DMS153 (cell line): ENCODE measurements at regions not wholly inside any gene's neighbourhood (a gene's known extent, or its start where the extent isn't known, plus 50 kb on each side); places are given as distances from the start of the nearest gene placed in this dataset.

ENCODE experiments used
- DNase-seq: peaks from one replicate; lab custom pipeline; 2025; lab: John Stamatoyannopoulos, UW

DNA sequence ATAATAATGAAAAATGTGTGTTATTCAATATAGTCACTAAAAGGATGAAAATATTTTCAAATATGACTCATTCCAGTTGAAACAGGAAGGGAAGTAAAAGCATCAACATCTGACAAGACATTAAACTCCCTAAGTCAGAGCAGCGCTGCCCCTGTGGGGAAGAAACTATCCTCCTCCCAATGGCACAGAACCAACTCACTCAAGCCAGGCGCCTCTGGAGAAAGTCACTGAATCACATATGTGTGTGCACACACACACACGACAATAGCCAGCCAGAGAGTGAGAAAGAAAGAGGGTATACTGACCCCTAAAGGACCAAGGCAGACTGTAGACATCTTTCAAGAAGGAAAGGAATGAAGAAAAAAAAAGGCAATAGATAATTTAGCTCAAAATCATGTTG, 126.9 kb downstream of the SETD4 start:
- no peak for DNase-seq

DNA sequence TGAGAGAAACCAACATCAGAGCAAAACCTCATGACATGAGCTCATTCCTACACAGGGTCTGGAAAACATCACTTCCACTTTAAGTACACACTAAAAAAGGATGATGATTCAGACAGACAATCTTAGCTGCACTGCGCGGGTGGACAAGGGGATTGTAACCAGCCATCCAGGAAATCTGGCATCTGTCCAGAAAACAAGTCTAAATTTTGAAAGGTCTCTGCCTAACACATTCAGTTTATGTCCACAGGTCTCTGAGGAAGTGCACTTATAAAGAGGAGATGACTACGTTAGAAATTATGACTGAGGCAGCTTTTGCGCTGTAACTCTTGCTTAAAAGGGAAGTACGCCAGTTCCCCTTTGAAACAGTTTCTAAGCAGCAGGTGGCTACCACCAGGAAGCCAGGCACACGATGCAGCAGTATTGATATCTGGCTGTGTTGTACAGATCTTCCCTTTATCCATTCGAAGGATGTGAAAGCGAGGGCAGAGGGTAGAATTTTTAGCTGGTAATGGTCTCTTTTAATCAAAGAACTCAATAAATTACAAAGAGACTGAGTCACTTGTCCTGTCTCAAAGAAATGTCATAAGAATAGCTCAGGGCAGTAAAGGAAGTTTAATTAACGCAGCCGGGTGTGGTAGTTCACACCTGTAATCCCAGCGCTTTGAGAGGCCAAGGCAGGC, 128.0 kb downstream of the SETD4 start:
- peak; percentile 81 for DNase-seq

DNA sequence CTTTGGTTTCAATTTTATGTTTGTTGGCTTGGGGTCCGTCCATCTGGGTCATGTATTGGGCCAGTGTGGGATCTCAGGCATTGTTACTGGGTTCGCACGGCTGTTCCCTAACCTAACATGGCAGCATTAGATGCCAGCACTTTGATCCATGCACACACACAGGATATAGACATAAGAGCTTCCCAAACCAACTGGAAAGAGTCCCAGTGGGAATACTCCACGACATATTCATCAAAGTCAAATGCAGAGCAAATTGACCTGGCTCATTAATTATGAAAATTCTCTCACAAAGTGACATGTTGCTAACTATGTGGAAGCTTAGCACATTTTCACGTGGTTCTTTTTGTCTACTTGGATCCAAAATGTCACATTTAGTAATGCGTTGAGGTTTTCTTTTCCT, 130.4 kb downstream of the SETD4 start:
- DNase-seq: no peak

DNA sequence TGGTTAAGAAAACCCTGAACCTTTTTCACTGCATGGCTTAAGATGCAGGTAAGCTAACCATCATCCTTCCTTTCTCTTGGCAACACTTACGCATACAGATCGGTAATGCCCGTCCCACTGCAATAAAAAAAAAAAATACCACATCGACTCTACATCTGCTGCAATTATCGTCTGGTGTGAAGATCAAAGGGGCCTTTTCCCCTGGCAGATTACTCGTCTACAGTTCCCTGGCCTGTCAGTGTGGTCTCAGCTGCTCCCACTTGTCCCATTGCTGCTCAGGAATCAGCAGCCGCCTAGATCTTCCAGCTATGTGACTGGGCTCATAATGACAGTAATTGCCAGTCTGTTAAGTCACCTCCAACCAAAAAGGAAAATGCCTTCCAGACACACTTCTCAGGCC, 133.1 kb downstream of the SETD4 start:
- DNase-seq: no peak

DNA sequence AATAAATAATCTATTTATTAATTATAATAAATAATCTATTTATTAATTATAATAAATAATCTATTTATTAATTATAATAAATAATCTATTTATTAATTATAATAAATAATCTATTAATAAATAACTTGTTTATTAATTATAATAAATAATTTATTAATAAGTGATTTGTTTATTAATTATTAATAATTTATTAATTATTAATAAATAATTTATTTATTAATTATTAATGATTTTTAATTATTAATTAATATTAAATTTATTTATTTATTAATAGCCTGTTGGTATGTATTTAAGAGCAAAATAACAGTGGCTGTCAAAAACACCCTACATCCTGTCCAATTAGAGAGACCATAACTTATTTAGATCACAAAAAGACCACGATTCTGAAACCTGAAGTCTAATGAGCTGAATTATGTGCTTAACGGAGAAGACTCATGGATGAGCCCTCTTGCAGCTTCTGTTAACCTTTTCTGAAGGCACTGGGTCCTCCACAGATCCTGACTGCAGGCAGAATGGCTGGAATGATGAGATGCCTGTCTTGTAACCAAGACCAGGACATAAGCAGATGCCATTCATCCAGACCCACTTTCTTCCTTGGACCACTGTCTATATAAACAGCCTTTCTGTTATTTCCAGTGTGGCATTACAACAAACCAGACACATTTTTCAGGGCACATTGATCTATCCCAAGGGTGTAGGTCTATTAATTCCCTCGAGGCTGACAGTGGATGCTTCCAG, 134.2 kb downstream of the SETD4 start:
- no peak for DNase-seq

DNA sequence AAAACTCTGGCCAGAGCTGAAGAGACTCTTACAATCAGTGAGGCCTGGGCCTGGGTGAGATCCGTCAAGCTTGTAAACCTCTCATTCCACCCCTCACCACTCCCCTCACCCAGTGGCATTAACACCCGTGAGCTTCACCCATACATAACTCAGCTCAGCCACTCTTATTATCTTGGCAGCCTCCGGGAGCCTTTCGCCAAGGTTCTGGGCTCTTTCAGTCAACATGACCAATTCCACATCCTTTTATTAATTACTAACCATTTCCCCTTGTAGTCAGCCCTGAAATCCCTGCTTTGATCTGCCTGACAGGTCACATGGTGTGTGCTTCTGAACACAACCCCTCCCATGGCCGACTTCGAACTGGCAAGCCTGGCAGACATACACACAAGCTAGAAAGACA, 134.8 kb downstream of the SETD4 start:
- DNase-seq: no peak

DNA sequence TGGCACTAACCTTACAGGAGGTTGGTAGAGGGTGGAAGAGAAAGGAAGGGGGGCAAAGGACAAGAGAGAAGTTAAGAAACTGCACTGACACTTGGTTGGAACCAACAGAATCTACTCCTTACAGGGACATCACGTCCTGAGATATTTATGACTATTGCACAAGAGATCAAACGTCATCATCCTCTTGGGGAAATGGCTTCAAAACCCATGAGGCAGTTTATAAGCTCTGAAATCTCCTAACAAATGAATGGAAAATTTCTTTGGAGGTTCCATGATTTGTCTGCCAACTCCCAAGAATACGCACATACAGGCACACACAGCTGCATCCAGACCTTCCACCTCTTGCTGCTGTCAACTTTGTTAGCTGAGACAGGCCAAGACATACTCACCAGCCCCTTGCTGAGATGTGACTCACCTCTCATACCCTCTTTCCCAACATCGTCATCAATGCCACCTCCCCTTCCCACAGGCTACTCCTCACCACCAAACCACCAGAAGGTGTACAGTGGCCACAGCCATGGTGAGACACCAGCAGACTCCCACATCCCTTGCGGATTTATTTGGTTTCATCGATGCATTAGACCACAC, 135.5 kb downstream of the SETD4 start:
- DNase-seq: no peak

DNA sequence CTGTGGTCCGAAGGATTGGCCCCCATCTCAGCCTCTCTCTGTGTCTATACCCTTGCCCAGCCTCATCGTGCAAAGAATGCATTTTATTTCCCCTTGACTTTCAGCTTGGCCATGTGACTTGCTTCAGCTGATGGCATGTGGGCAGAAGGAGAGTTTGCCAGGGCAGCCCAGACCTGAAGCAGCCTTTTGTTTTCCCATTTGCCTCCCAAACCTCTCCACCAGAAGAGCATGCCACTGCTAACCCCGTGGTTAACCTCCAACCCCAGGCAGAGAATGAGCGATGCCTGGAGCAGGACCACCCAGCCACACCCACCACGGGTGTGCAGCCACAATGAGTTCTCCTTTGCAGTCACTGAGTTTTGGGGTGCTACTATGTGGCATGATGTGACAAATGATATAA, 136.4 kb downstream of the SETD4 start:
- DNase-seq: no peak

DNA sequence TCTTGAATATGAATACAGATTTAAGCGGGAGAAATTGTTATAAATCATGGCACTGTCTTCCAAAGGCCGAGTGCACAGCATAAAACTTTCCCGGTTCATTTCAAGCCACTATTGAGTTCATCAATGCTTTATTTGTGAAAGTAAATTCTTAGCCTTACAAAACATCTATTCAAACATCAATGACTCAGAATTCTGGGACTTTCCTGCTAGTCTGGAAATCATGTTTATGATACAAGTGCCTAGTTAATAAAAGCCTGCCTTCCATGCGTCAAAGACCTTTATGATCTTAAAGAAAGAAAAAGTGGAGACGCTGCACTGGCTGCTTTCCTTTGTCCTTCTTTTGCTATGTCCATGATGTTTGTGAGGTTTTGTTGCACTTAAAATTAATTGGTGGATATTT, 137.7 kb downstream of the SETD4 start:
- DNase-seq: no peak

DNA sequence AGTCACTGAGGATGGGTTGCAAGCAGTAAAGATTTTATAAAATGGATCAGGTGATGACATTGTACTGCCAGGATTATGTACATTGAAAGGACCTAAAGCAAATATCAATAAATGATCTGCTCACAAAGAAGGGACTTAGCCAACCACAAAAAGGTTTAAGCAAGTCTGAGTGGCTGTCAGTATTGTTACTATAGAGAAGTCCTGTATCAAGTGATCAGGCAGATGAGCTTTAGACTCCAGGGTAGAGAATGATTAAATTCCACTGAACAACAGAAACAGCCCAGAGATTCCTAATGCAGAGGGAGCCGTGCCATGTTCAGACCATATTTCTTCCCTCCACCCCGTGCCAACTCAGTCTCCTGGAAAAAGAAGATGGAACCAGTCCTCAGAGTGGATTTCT, 138.9 kb downstream of the SETD4 start:
- DNase-seq: no peak

DNA sequence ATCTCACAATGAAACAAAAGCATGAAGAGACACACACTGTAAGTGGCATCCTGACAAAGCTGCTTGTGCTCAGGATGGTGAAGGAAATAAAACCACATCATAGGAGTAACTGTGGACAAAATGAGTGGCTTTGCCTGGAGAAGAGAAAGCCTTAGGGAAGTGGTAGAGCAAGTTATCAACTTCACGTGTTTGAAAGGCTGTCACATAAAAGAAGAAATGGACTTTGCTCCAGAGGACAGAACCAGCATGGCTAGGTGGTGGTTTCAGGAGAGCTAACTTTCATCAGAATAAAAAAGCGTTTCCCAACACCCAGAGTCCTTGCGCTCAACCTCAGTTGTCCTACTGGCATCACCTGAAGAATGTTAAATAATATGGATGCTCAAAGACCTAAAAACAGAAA, 139.9 kb downstream of the SETD4 start:
- no peak for DNase-seq

DNA sequence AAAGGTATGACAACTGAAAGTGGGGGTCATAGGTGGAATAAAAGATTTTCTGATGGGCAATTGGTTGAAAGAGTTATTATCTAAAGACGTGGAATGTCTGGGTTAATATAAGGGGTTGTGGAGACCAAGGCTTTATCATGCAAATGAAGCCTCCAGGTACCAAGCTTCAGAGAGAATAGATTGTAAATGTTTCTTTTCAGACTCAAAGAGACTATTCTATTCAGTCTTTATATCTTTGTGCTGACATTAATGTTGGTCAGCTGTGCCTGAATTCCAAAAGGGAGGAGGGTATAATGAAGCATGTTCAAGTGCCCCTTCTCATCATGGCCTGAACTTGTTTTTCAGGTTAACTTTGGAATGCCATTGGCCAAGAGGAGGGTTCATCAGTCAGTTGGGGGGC, 145.3 kb downstream of the SETD4 start:
- DNase-seq: no peak

DNA sequence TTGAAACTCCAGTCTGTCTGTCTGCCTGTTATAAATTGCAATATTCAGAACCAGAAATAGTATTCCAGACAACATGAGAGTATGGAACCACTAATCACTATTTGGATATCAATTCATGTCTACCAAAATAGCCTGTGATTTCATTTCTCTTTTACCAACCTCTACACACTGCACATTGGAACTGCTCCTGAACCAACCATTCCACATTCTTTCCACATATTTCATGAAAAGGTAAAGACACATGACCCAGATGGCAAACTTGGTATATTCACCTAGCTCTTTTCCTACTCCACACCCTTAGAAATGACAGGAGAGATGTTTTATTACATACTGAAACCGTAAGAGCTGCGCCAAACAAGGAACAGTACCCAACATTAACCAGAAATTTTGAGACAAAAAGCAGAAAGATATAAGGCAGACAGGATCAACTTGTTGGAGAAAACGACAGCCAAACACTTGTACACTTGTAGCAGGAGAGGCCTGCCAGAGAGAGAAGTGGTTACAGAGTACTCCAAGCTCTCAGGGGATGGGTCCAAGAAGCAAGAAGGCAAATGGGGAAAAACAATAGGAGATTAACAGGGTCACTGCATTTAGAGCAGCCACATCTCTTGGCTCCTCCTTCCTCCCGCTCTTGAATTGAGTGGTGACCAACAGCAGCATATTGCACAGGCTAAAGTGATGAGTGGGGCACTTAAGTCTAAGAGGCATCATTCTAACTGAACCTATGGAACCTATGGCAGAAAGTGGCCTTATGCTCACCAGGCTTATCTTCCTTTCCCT, 148.7 kb downstream of the SETD4 start:
- no peak for DNase-seq

DNA sequence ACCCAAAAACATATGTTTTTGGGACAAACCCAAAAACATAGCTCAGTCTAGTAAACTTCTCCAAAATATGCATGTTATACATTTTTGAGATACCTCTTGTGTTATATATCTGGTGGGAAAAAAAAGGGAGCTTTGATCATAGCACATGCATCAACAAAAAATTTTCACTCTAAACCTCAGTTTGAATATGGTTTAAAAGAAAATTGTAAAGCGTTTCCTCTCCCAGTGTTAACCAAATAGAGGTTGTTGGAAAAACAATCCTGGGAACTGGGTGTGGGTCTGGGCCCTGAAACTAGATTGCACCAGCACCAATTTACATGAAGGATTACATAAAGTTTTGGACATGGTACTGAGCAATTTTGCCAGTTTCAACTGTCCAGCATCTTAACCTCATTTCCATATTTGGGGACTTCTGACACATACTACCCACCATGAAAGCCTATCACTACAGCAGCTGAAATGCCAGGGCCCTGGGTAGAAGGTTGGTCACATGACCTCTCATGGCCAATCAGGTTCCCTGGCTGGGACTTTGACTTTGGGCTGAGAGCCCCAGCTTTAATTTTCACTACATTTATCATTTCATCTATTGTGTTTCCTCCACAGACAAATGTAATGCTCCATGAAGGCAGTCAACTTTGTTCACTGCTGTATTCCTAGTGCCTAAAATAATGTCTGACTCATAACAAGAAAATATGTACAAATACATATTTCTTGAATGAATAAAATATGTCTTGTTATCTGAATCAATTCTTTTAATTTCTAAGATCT, 150.7 kb downstream of the SETD4 start:
- DNase-seq: no peak

DNA sequence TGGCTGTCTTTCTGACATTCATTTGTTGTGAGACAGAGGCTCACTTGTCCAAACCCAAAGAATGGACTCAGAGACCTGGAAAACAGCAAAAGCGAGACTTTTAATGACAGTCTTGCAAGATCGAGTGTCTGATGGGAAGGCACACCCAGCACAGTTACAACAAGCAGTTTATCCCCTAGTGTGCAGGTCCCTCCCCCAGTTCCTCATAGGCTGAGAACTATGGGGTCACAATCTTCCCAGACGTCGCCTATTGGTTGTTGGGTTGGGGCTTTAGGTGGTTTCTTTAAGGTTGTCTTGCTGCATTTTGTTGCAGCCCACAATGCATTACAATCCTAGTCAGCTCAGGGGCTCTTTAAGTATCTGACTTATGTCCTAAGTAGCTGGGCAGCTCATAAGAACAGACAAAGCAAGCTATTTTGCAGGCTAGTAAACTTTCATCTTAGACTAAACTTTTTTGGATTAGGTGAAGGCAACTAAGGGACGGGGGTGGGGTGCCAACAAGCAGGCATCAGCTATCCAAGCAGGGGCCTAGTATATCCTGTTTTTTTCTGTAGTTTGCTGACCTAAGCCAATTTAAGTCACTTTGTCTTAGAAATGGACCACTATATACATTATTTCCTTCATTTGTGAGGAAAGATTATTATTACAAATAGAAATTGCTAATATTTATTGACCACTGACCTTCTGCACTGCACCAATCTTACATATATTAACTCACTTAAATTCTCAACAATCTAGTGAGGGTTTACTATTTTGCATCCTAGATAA, 151.8 kb downstream of the SETD4 start:
- DNase-seq: no peak

DNA sequence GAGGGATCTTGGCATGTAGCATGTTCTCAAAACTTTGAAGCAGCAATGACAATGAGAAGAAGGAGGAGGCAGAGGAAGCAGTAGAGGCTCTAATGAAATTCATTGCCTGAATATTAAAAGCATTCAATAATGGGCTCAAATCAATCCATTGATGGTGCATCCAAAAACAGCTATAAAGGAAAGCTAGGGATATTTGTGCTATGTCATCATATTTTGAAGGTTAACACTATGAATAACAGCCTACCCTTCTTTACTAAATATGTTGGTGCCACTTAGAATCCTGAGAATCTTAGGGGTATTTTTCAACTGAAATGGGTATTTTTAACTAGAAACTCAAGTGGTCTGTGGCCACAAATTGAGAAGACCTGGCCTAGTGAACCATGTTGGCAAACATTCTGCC, 153.7 kb downstream of the SETD4 start:
- DNase-seq: no peak

DNA sequence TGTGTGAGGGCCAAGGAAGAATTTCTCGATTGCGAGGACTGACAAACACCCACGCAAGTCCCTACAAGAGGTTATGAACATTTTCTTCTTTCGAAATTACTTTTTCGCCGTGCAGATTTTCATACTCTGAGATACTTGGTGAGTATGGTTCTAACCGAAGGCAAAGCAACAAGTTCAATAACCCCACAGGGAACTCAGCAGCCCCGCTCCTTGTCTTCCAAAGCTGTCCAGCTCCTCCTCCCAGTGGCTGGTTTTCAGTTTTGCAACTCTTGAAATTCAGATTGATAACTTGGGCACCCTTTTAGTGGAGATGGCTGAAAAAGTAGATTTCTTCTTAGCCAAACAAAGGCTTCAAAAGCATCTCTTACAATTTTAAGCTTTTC, 154.4 kb downstream of the SETD4 start:
- DNase-seq: no peak

DNA sequence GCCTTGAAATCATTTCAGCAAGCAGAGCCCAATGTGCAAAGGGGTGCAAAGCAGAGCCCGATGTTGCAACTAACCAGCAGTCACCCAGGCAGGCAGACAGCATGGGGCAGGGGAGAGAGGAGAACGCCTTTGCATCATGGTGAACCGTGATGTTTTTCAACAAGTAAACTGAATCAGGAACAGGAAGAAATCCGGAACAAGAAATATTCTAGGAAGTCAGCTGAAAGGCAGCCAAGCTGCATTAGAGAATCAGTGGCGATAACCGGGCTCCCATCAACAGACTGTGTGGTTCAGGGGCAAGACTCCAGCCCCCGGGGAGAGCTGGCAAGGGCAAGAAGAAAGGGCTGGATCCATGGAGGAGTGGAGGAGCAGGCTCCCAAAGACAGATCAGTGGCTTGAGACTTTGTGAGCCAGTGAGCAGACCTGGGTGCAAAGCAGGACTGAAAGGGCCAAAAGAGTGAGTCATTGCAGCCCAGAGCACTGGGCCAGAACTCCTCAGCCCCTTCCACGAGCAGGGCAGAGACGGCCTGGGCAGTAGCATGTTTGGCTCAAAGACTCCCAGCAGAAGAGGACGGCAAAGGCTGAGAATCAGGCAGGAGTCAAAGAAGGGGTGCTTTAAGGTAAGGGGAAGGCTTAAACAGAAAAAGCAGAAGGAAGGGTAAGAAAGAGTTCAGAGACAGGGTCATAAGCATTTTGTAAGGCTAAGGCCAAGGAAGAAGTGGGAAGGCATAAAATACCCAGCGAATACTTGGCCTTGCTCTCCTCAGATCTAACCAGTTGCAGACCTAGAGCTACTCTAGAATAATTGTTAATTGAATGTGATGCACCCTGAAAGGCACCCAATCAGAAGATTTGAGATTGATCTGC, 155.0 kb downstream of the SETD4 start:
- DNase-seq: no peak

DNA sequence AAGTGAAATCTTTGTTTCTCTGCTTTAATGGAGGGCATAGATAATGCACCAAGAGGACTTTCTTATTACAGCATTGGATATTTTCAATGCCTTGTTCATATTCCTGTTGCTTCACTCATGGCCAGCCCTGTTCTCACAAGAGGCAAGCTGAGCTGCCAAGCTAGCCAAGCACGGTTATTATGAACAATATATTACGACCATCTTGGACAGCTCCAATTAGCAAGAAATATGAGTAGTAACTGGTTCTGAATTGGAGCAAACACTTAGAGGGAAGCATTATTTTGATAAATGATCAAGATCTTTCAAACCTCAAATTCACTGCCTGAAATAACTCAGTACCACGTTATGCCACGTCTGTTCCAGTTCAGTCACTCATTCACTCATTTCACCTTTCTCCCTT, 159.8 kb downstream of the SETD4 start:
- no peak for DNase-seq

DNA sequence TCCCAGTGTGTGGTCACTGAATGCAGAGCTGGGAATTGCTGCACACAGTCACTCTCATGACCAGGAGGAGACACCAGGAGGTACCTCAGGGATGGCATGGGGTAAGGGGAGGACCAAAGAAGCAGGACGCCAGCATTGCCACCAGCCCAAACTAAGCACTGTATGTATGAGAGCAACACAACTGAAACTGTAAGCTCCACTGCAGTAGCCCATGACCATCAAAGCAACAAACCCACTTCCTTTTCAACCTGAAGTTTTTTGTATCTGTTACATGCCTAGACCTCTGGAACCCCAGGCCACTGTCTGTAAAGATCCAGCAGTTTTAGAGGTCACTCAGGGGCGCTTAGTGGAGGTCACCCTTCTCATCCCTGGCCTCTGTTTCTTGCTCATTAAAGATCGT, 164.3 kb downstream of the SETD4 start:
- no peak for DNase-seq
